ENCODE measurements at regions not wholly inside any gene's neighbourhood (a gene's known extent, or its start where the extent isn't known, plus 50 kb on each side); places are given as distances from the start of the nearest gene placed in this dataset.

DNA sequence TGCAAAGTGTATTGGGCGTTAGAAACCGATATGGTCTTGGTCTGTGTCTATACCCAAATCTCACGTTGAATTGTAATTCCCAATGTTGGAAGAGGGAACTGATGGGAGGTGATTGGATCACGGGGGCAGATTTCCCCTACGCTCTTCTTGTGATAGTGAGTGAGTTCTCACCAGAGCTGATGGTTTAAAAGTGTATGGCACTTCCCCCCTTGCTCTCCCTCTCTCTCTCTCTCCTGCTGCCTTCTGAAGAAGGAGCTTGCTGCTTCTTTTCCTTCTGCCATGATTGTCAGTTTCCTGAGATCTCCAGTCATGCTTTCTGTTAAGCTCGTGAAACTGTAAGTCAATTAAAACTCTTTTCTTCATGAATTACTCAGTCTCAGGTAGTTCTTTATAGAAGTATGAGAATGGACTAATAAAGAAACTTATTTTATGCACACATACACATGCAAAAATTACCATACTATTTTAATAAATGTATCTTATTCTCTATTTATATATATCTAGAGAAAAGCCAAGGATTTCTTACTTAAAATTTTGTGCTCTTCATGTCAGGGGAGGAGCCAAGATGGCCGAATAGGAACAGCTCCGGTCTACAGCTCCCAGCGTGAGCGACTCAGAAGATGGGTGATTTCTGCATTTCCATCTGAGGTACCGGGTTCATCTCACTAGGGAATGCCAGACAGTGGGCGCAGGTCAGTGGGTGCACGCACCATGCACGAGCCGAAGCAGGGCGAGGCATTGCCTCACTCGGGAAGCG, 1891.0 kb upstream of the FLRT2 start:
- no peak for TF ChIP-seq POLR2A (IDR thresholded peaks at IDR 0.05)
- TF ChIP-seq, protein P1, sequence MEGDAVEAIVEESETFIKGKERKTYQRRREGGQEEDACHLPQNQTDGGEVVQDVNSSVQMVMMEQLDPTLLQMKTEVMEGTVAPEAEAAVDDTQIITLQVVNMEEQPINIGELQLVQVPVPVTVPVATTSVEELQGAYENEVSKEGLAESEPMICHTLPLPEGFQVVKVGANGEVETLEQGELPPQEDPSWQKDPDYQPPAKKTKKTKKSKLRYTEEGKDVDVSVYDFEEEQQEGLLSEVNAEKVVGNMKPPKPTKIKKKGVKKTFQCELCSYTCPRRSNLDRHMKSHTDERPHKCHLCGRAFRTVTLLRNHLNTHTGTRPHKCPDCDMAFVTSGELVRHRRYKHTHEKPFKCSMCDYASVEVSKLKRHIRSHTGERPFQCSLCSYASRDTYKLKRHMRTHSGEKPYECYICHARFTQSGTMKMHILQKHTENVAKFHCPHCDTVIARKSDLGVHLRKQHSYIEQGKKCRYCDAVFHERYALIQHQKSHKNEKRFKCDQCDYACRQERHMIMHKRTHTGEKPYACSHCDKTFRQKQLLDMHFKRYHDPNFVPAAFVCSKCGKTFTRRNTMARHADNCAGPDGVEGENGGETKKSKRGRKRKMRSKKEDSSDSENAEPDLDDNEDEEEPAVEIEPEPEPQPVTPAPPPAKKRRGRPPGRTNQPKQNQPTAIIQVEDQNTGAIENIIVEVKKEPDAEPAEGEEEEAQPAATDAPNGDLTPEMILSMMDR (IDR thresholded peaks at IDR 0.05) = no peak

Data from ovary (tissue), 3 donors.